ENCODE measurements at regions not wholly inside any gene's neighbourhood (a gene's known extent, or its start where the extent isn't known, plus 50 kb on each side); places are given as distances from the start of the nearest gene placed in this dataset.

DNA sequence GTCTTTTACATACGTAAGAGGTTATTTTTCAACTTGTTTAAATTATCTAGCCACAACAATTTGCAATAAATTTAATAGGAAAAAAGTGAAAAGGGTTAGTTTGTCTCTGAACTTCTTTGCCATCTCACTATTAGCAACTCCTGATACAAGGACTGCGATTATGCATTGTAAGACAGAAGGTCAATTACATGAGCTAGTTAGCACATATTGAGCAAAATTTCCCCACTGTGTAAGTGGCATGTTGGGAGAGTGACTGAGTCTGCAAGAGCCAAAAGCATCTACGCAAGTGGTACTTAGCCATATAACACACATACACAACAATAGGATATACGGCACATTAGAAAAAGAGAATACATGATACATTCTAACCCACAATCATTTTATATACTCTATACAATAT lies 927.2 kb downstream of the STPG2 start:
- no peak for DNase-seq
- H3K4me1 Mint-ChIP-seq (ENCODE audit: low read depth, unreplicated experiment), result peaks cover 16% of the 10 kb centered on the region
- no peaks in the 10 kb centered on the region for H3K36me3 Mint-ChIP-seq (ENCODE audit: unreplicated experiment)
- H3K4me3 Mint-ChIP-seq (ENCODE audit: unreplicated experiment), result no peak overlapping the region
- H3K9me3 Mint-ChIP-seq (ENCODE audit: unreplicated experiment), result no peaks in the 10 kb centered on the region
- TF ChIP-seq, protein P1, sequence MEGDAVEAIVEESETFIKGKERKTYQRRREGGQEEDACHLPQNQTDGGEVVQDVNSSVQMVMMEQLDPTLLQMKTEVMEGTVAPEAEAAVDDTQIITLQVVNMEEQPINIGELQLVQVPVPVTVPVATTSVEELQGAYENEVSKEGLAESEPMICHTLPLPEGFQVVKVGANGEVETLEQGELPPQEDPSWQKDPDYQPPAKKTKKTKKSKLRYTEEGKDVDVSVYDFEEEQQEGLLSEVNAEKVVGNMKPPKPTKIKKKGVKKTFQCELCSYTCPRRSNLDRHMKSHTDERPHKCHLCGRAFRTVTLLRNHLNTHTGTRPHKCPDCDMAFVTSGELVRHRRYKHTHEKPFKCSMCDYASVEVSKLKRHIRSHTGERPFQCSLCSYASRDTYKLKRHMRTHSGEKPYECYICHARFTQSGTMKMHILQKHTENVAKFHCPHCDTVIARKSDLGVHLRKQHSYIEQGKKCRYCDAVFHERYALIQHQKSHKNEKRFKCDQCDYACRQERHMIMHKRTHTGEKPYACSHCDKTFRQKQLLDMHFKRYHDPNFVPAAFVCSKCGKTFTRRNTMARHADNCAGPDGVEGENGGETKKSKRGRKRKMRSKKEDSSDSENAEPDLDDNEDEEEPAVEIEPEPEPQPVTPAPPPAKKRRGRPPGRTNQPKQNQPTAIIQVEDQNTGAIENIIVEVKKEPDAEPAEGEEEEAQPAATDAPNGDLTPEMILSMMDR (IDR thresholded peaks at IDR 0.05; ENCODE audit: partially characterized antibody, unreplicated experiment), result no peak
- peaks cover 6% of the 10 kb centered on the region for H3K27me3 Mint-ChIP-seq (ENCODE audit: unreplicated experiment)
- no peak overlapping the region for H3K27ac Mint-ChIP-seq (ENCODE audit: unreplicated experiment)

DNA sequence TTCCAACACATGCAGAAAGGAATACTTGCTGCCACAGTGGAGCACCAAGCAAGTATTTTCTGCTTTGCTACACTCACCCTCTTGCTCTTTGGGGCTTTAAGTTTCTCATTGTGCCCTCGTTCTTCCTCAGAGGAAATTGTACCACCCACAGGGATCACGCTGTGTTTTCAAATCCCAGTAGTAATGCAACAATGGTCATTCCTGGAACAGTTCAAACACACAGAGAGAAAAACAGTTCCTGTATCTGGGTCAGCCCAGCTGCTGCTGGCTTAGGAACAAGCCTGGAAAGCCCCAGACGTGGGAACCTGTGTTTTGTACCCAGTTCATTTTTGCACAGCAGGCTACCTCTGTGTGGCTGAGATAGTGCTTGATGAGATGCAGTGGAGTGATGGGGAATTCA lies 907.8 kb downstream of the STPG2 start:
- TF ChIP-seq, protein P1 (IDR thresholded peaks at IDR 0.05; ENCODE audit: partially characterized antibody, unreplicated experiment), result no peak
- peaks cover 18% of the 10 kb centered on the region for H3K4me1 Mint-ChIP-seq (ENCODE audit: low read depth, unreplicated experiment)
- H3K9me3 Mint-ChIP-seq (ENCODE audit: unreplicated experiment), result peaks cover 3% of the 10 kb centered on the region
- H3K4me3 Mint-ChIP-seq (ENCODE audit: unreplicated experiment), result no peak overlapping the region
- H3K27ac Mint-ChIP-seq (ENCODE audit: unreplicated experiment), result no peak overlapping the region
- H3K27me3 Mint-ChIP-seq (ENCODE audit: unreplicated experiment), result peaks cover 2% of the 10 kb centered on the region
- DNase-seq, result no peak
- no peaks in the 10 kb centered on the region for H3K36me3 Mint-ChIP-seq (ENCODE audit: unreplicated experiment)

DNA sequence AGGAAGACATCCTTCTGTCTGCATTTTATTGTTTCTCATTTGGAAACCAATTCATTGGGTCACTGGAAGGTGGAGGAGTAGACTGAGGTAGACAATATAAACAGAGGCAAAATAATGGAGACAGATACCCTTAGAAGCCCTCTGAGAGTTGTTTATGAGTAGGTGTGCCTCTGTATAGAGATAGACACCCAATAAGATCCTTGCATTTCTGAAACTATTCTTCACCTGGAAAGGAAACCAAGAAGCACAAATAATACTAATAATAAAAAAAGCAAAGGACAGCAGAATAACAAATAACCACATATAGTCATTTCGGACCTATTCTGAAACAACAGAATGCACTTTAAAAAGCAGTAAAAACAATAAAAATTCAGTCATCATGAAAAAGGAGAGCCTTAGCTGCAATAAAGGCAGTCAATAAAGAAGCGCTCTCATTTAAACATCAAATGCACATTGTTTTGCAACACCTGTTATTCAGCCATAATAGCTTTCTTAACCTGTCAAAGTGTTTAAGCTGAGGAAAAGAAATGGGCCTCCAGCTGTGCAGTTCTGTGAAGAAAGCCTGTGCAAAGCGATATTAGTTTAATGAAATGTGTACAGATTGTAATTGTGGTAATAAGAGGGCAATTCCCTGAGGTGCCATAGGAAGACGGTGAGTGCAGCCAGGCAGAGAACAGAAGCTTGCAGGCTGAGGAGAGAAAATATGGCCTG lies 904.2 kb downstream of the STPG2 start:
- Mint-ChIP-seq H3K27me3 (ENCODE audit: unreplicated experiment) (peaks cover 2% of the 10 kb centered on the region), H3K9me3 (ENCODE audit: unreplicated experiment) (peaks cover 3% of the 10 kb centered on the region), H3K36me3 (ENCODE audit: unreplicated experiment) (no peaks in the 10 kb centered on the region), H3K4me3 (ENCODE audit: unreplicated experiment) (no peak overlapping the region), H3K27ac (ENCODE audit: unreplicated experiment) (no peak overlapping the region), H3K4me1 (ENCODE audit: low read depth, unreplicated experiment) (peaks cover 18% of the 10 kb centered on the region)
- peak; percentile 19 for DNase-seq
- TF ChIP-seq, protein P1 (IDR thresholded peaks at IDR 0.05; ENCODE audit: partially characterized antibody, unreplicated experiment), result no peak

DNA sequence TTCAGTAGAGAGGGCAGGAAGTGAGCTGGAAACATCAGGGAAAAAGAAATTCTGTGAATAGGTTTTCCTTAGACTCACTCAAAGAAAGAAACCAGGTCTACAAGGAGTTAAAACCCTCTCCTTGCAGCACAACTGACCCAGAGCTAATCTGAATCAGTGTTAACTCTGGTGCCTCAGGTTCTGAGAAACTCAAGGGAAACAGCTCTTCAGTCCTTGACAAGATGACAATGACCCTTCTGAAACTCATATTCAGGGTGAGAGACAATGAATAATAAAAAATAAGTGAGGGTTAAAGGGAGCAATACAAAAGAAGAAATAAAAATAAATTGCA lies 903.6 kb downstream of the STPG2 start:
- Mint-ChIP-seq H3K27ac (ENCODE audit: unreplicated experiment) (peak overlapping the region; percentile 17), H3K27me3 (ENCODE audit: unreplicated experiment) (peaks cover 2% of the 10 kb centered on the region), H3K4me3 (ENCODE audit: unreplicated experiment) (no peak overlapping the region), H3K36me3 (ENCODE audit: unreplicated experiment) (no peaks in the 10 kb centered on the region), H3K4me1 (ENCODE audit: low read depth, unreplicated experiment) (peaks cover 18% of the 10 kb centered on the region), H3K9me3 (ENCODE audit: unreplicated experiment) (peaks cover 3% of the 10 kb centered on the region)
- TF ChIP-seq, protein P1 (IDR thresholded peaks at IDR 0.05; ENCODE audit: partially characterized antibody, unreplicated experiment), result no peak
- no peak for DNase-seq

DNA sequence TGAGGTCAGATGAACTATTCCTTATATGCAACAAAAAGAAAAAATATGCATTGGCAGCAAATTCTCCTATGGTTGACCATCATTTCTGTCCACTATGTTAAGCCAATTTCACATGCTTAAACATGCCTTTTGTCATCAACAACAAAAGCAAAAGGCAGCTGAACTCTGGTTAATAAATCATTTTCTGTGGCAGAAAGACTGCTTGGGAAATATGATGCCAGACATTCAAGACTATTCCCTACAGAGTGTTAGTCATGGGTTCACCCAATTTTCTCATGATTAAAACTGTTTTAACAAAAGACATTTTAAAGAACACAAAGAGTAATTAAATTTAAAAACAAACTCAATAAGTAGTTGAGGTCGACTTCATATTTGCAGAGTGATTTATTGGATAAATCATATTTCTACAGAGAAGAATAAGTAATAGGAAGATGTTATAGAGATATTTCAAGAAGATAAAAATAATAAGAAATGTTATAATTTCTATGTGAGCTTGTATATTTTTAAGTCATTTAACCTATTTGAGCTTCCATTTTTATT lies 890.6 kb downstream of the STPG2 start:
- DNase-seq, result no peak
- Mint-ChIP-seq H3K9me3 (ENCODE audit: unreplicated experiment) (no peaks in the 10 kb centered on the region), H3K36me3 (ENCODE audit: unreplicated experiment) (no peaks in the 10 kb centered on the region), H3K4me3 (ENCODE audit: unreplicated experiment) (no peak overlapping the region), H3K27me3 (ENCODE audit: unreplicated experiment) (no peaks in the 10 kb centered on the region), H3K27ac (ENCODE audit: unreplicated experiment) (no peak overlapping the region), H3K4me1 (ENCODE audit: low read depth, unreplicated experiment) (no peaks in the 10 kb centered on the region)
- TF ChIP-seq, protein P1 (IDR thresholded peaks at IDR 0.05; ENCODE audit: partially characterized antibody, unreplicated experiment), result no peak

Measured in glutamatergic neuron (in vitro differentiated cells).